Prostate gland (tissue), 2 donors: ENCODE measurements at regions not wholly inside any gene's neighbourhood (a gene's known extent, or its start where the extent isn't known, plus 50 kb on each side); places are given as distances from the start of the nearest gene placed in this dataset.

Source experiments
- CTCF ChIP-seq, 4 experiments: fragments of 200-600 bp in 2 of 4; fragments of 450-650 bp in 2 of 4; sonication (generic) in 2 of 4; IDR thresholded peaks; 1 replicate in 3 of 4; 2 replicates in 1 of 4; pipeline ENCODE4 v1.5.1; 2016 to 2019; ENCODE audit warnings: antibody characterized with exemption in 4 of 4, mild to moderate bottlenecking in 2 of 4, moderate library complexity in 2 of 4
- POLR2A ChIP-seq: fragments of 450-650 bp; IDR thresholded peaks from one replicate; pipeline ENCODE4 v1.6.1; 2016; ENCODE audit warnings: antibody characterized with exemption, mild to moderate bottlenecking
- POLR2AphosphoS5 ChIP-seq: sonication (generic); formaldehyde crosslinking; IDR thresholded peaks from one replicate; pipeline ENCODE4 v1.6.1; 2017; ENCODE audit warnings: antibody characterized with exemption

DNA sequence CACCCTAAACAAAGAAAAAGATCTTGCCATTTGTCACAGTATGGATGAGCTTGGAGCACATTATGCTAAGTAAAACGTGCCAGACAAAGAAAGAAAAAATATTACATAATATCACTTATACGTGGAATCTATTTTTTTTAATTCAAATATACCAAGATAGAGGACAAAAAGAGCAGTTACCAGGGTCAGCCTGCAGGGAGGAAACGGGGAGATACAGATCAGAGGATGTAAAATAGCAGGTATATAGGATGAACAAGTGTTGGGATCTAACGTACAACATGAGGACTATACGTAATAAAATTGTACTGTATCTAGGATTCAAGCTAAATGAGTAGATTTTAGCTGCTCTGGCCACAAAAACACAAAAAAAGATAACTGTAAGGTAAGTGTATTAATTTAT, 247.5 kb downstream of the TMEM161B start:
- TF ChIP-seq CTCF (IDR thresholded peaks at IDR 0.05) (no peak), POLR2A (no peak), POLR2AphosphoS5 (no peak)
